ENCODE measurements at regions not wholly inside any gene's neighbourhood (a gene's known extent, or its start where the extent isn't known, plus 50 kb on each side); places are given as distances from the start of the nearest gene placed in this dataset.

DNA sequence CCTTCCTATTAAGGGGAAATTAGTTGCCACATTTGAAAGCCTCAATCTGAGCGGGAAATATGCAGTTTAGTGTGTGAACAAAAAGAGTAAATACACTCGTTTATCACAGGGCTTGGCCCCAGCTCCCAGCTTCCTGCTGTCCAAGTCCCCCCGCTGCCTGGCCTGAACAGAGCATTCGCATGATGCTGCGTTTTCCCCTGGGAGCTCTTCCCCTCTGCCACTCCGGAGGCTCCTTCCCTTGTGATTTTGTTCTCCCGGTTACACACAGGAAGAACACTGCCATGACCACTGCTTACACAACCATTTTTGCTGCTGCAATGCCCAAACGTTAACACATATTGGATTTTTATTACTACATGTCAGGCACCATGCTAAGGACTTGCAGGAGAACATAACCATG is 120.7 kb upstream of the ADARB2 start:
- TF ChIP-seq POLR2A (IDR thresholded peaks at IDR 0.05) (no peak), EP300 (IDR thresholded peaks at IDR 0.05) (no peak), POLR2AphosphoS5 (IDR thresholded peaks at IDR 0.05) (no peak)
- TF ChIP-seq, protein P1, sequence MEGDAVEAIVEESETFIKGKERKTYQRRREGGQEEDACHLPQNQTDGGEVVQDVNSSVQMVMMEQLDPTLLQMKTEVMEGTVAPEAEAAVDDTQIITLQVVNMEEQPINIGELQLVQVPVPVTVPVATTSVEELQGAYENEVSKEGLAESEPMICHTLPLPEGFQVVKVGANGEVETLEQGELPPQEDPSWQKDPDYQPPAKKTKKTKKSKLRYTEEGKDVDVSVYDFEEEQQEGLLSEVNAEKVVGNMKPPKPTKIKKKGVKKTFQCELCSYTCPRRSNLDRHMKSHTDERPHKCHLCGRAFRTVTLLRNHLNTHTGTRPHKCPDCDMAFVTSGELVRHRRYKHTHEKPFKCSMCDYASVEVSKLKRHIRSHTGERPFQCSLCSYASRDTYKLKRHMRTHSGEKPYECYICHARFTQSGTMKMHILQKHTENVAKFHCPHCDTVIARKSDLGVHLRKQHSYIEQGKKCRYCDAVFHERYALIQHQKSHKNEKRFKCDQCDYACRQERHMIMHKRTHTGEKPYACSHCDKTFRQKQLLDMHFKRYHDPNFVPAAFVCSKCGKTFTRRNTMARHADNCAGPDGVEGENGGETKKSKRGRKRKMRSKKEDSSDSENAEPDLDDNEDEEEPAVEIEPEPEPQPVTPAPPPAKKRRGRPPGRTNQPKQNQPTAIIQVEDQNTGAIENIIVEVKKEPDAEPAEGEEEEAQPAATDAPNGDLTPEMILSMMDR (IDR thresholded peaks at IDR 0.05) = no peak

Measured in sigmoid colon (tissue), 4 donors.